SJSA1 (cell line): ENCODE measurements at regions not wholly inside any gene's neighbourhood (a gene's known extent, or its start where the extent isn't known, plus 50 kb on each side); places are given as distances from the start of the nearest gene placed in this dataset.

ENCODE experiments used
- DNase-seq, 2 experiments: peaks; one replicate each; pipeline ENCODE4 v3.0.0-alpha.2; 2015 to 2020; ENCODE audit warnings: low spot score in 2 of 2, low read depth in 1 of 2
- H3K27ac ChIP-seq: fragments of 250-450 bp; sonication (Bioruptor Pico); 2 replicates; pipeline ENCODE4 v1.5.1; 2020; ENCODE audit warnings: mild to moderate bottlenecking, moderate library complexity
- H3K27me3 ChIP-seq: fragments of 250-450 bp; sonication (Bioruptor Pico); replicated peaks from 2 replicates; pipeline ENCODE4 v1.5.1; 2020; ENCODE audit warnings: mild to moderate bottlenecking, moderate library complexity
- H3K36me3 ChIP-seq: fragments of 250-450 bp; sonication (Bioruptor Pico); 2 replicates; pipeline ENCODE4 v1.5.1; 2020; ENCODE audit warnings: mild to moderate bottlenecking
- H3K4me1 ChIP-seq: fragments of 250-450 bp; sonication (Bioruptor Pico); replicated peaks from 2 replicates; pipeline ENCODE4 v1.6.1; 2021; ENCODE audit warnings: mild to moderate bottlenecking
- H3K4me3 ChIP-seq: fragments of 250-450 bp; sonication (Bioruptor Pico); 2 replicates; pipeline ENCODE4 v1.5.1; 2020; ENCODE audit warnings: mild to moderate bottlenecking
- H3K9me3 ChIP-seq: fragments of 250-450 bp; sonication (Bioruptor Pico); replicated peaks from 2 replicates; pipeline ENCODE4 v1.5.1; 2020; ENCODE audit warnings: mild to moderate bottlenecking

DNA sequence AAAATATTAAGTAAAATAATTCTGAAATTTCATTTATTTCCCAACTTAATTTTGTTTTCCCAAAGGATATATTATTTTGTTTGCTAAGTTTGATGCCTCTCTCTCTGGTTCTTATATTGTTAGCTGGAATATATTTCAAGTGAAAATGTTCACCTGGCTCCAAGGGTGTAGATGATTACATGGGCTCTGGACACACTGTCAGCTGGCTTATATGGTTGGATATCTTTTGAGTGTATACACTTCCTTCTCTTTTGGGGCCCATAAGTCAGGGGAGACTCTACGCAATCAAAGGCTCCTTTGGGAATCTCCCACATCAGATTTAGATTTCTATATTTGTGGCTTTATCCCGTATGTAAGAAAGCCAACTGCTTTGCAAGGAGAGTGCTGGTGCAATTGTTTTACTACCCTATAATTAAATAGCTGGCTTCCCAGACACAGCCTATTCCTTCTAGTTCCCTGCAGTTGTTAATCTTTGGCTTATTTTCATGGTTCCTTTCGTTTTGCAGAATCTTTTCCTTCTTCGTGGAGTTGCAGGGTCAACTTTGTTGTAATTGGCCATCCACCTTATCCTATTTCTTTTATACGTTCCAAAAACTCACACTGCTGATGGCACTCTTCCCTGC, 225.7 kb downstream of the DPH6 start:
- H3K36me3 ChIP-seq = no peaks in the 10 kb centered on the region
- DNase-seq = no peak
- no peaks in the 10 kb centered on the region for H3K4me1 ChIP-seq
- H3K4me3 ChIP-seq = no peak overlapping the region
- H3K27ac ChIP-seq = no peak overlapping the region
- H3K27me3 ChIP-seq = no peaks in the 10 kb centered on the region
- H3K9me3 ChIP-seq = no peaks in the 10 kb centered on the region

GRCh38 chr15:35319354-35319753, 226.6 kb downstream of the DPH6 start:
- no peak overlapping the region for H3K27ac ChIP-seq
- H3K9me3 ChIP-seq = no peaks in the 10 kb centered on the region
- no peak overlapping the region for H3K4me3 ChIP-seq
- H3K4me1 ChIP-seq = no peaks in the 10 kb centered on the region
- DNase-seq = no peak
- no peaks in the 10 kb centered on the region for H3K27me3 ChIP-seq
- no peaks in the 10 kb centered on the region for H3K36me3 ChIP-seq

DNA sequence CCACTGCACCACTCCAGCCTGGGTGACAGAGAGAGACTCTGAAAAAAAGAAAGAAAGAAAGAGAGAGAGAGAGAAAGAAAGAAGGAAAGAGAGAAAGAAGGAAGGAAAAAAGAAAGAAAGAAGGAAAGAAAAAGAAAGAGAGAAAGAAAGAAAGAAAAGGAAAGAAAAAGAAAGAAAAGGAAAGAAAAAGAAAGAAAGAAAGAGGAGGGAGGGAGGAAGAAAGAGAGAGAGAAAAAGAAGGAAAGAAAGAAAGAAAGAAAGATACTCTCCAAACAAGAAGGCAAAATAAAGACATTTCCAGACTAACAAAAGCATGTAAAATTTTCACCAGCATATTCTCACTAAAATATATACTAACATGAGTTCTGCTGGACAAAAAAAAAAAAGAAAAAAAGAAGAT, 228.7 kb downstream of the DPH6 start:
- H3K4me3 ChIP-seq = no peak overlapping the region
- no peak for DNase-seq
- no peaks in the 10 kb centered on the region for H3K27me3 ChIP-seq
- H3K4me1 ChIP-seq = no peaks in the 10 kb centered on the region
- no peak overlapping the region for H3K27ac ChIP-seq
- no peaks in the 10 kb centered on the region for H3K9me3 ChIP-seq
- no peaks in the 10 kb centered on the region for H3K36me3 ChIP-seq

DNA sequence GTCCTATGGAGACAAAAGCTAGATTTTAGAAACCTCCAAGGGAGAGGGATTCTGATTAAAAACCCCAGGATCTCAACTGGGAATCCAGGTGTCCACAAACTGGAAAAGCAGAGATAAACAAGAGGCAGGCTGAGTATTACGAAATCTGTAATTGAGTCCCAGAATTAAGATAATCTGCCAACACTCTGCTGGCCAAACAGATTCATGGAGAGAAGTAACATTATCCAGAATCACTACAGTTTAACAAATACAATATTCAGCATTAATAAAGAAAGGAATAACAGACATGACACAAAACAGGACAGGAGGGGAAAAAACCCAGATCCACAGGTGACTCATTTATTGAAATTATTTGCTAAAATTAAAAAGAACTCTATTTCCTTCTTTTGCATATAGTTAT, 227.2 kb upstream of the NANOGP8 start:
- H3K4me1 ChIP-seq = peaks cover 14% of the 10 kb centered on the region
- no peak for DNase-seq
- no peaks in the 10 kb centered on the region for H3K9me3 ChIP-seq
- no peak overlapping the region for H3K4me3 ChIP-seq
- no peaks in the 10 kb centered on the region for H3K36me3 ChIP-seq
- no peaks in the 10 kb centered on the region for H3K27me3 ChIP-seq
- H3K27ac ChIP-seq = no peak overlapping the region

GRCh38 chr15:35311615-35312014, 226.5 kb upstream of the NANOGP8 start:
- no peak for DNase-seq
- no peak overlapping the region for H3K4me3 ChIP-seq
- no peaks in the 10 kb centered on the region for H3K36me3 ChIP-seq
- peaks cover 21% of the 10 kb centered on the region for H3K4me1 ChIP-seq
- H3K9me3 ChIP-seq = no peaks in the 10 kb centered on the region
- H3K27ac ChIP-seq = no peak overlapping the region
- H3K27me3 ChIP-seq = no peaks in the 10 kb centered on the region

- H3K27me3 ChIP-seq = no peaks in the 10 kb centered on the region
- H3K4me3 ChIP-seq = no peak overlapping the region
- H3K4me1 ChIP-seq = peaks cover 38% of the 10 kb centered on the region
- no peaks in the 10 kb centered on the region for H3K9me3 ChIP-seq
- DNase-seq = no peak
- H3K27ac ChIP-seq = no peak overlapping the region
- H3K36me3 ChIP-seq = no peaks in the 10 kb centered on the region
These were observed 224.8 kb upstream of the NANOGP8 start for GRCh38 chr15:35309886-35310285.

- H3K36me3 ChIP-seq = no peaks in the 10 kb centered on the region
- H3K27me3 ChIP-seq = no peaks in the 10 kb centered on the region
- no peak overlapping the region for H3K27ac ChIP-seq
- H3K4me3 ChIP-seq = no peak overlapping the region
- H3K9me3 ChIP-seq = no peaks in the 10 kb centered on the region
- H3K4me1 ChIP-seq = peaks cover 39% of the 10 kb centered on the region
- peak in 1 of 2 experiments; percentile 49 for DNase-seq
These were observed 223.7 kb upstream of the NANOGP8 start for GRCh38 chr15:35308802-35309201.

- no peaks in the 10 kb centered on the region for H3K9me3 ChIP-seq
- no peak overlapping the region for H3K4me3 ChIP-seq
- H3K4me1 ChIP-seq = peaks cover 39% of the 10 kb centered on the region
- DNase-seq = no peak
- no peaks in the 10 kb centered on the region for H3K27me3 ChIP-seq
- no peak overlapping the region for H3K27ac ChIP-seq
- no peaks in the 10 kb centered on the region for H3K36me3 ChIP-seq
These were observed 222.6 kb upstream of the NANOGP8 start for GRCh38 chr15:35307676-35308075.

GRCh38 chr15:35307026-35307425, 221.9 kb upstream of the NANOGP8 start:
- DNase-seq = no peak
- H3K4me3 ChIP-seq = no peak overlapping the region
- H3K27me3 ChIP-seq = no peaks in the 10 kb centered on the region
- H3K4me1 ChIP-seq = peaks cover 39% of the 10 kb centered on the region
- peak overlapping the region; percentile 32 for H3K27ac ChIP-seq
- no peaks in the 10 kb centered on the region for H3K36me3 ChIP-seq
- H3K9me3 ChIP-seq = no peaks in the 10 kb centered on the region

DNA sequence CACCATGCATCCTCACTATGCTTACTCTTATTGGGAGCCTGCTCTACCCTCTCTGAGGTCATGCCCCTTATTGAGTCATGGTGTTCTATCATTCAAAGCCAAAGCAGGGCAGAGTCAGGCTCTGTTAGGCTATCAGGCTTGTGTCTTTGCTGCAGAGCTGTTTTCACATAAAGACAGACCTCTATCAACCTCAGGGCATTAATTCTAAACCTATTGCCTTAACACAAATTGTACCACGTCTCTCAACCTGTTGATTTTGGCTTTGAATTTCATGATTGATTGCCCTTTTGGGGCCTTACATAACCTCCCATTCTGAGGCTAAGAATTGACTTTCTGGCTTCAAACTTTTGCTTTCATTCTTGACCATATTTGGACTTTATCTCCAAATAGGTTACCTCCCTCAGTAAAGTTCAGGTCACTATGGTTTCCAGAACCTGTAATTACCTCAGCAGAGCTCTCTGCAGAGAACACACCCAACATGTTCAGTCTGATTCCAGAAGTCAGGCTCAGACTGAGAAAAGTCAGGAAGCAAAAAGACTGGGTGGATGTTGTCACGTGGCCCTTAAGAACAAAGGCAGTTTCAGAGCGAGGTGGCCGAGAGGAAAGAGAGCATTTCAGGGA, 221.4 kb upstream of the NANOGP8 start:
- no peaks in the 10 kb centered on the region for H3K36me3 ChIP-seq
- no peaks in the 10 kb centered on the region for H3K27me3 ChIP-seq
- H3K9me3 ChIP-seq = no peaks in the 10 kb centered on the region
- peak overlapping the region; percentile 32 for H3K27ac ChIP-seq
- no peak overlapping the region for H3K4me3 ChIP-seq
- peak in 1 of 2 experiments; percentile 15 for DNase-seq
- peaks cover 39% of the 10 kb centered on the region for H3K4me1 ChIP-seq

DNA sequence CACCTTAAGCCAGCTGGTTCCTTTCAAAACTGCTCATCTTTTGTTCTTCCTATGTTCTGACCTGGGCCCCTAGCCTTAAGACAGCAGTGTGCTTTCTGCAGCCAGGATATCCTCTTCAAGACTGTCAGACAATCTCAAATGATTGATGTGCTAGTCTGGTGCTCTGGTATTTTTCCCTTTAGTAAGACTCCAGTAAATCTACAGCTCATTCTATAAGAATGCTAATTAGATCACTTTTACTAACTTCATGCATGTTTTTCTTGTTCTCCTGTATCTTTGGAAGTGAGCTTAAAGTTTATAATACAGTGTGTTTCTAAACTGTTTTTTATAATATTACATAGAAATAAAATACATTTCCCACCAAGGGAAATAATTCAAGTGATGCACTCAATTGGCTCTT, 220.9 kb upstream of the NANOGP8 start:
- peaks cover 39% of the 10 kb centered on the region for H3K4me1 ChIP-seq
- no peaks in the 10 kb centered on the region for H3K36me3 ChIP-seq
- H3K27ac ChIP-seq = no peak overlapping the region
- H3K4me3 ChIP-seq = no peak overlapping the region
- no peaks in the 10 kb centered on the region for H3K27me3 ChIP-seq
- DNase-seq = peak in 1 of 2 experiments; percentile 40
- H3K9me3 ChIP-seq = no peaks in the 10 kb centered on the region

DNA sequence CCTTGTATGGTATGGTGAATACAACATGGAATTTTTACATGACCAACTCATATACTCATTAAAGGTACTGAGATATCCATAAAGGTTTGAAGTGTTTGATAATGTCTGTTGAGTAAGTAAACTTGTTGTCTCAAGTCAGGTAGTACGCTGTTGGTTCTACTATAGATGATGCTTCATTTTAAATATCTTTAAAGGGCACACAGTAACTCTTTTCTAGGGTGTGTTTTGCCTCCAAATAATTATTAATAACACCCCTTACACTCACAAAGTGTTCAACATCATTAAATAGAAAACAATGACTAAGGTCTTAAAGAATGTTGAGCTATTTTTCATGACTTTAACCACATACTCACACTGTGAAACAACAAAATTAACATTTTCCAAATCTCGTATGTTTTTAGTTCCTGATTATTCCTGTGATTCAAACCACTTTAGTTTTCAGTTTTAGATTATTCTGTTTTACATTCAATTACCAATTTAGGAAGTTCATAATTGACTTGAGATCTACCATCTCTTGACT, 220.0 kb upstream of the NANOGP8 start:
- no peaks in the 10 kb centered on the region for H3K9me3 ChIP-seq
- H3K27ac ChIP-seq = no peak overlapping the region
- H3K4me3 ChIP-seq = no peak overlapping the region
- H3K36me3 ChIP-seq = no peaks in the 10 kb centered on the region
- peaks cover 39% of the 10 kb centered on the region for H3K4me1 ChIP-seq
- no peaks in the 10 kb centered on the region for H3K27me3 ChIP-seq
- DNase-seq = no peak

DNA sequence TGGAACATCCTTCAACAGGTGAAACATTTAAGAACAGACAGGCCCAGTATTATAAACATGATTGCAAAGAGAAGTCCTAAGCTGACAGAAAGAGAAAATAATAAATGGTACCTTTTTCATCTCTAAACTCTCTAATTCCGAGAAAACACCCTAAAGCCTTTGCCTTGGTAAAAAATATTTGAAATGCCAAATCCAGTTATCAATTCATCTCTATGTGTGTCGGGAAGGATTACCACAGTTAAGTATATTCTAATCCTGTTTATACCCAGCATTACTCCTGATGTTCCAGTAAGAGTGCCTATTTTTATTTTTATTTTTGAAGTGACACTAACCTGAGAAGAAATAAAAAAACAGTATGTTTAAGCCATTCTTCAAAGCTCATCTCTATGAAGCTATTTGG, 219.3 kb upstream of the NANOGP8 start:
- no peak for DNase-seq
- Histone ChIP-seq H3K4me3 (no peak overlapping the region), H3K36me3 (no peaks in the 10 kb centered on the region), H3K27me3 (no peaks in the 10 kb centered on the region), H3K4me1 (peaks cover 36% of the 10 kb centered on the region), H3K9me3 (no peaks in the 10 kb centered on the region), H3K27ac (no peak overlapping the region)

DNA sequence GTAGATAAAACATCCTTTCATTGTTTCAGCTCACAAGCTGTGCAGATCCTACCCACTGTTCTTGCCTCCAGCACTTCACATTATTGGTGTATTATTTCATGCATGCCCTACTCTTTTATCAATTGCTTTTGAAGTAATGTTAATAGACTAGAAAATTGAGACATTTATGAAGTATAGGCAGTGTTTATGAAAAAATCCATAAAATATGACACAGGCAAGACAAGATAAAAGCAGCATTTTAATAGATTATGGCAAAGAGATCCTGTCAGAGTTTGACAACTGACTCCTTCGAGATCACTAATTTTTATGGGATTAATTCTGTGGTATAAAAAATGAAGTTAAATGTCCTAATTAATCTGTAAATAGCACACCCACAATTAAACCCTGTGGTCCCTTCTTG, 217.2 kb upstream of the NANOGP8 start:
- no peak for DNase-seq
- Histone ChIP-seq H3K9me3 (0 out of 2 replicates have a peak, but pooled peaks cover 3% of the 10 kb centered on the region), H3K4me3 (no peak overlapping the region), H3K27ac (no peak overlapping the region), H3K36me3 (no peaks in the 10 kb centered on the region), H3K27me3 (no peaks in the 10 kb centered on the region), H3K4me1 (peaks cover 24% of the 10 kb centered on the region)
